ENCODE measurements at regions not wholly inside any gene's neighbourhood (a gene's known extent, or its start where the extent isn't known, plus 50 kb on each side); places are given as distances from the start of the nearest gene placed in this dataset.

DNA sequence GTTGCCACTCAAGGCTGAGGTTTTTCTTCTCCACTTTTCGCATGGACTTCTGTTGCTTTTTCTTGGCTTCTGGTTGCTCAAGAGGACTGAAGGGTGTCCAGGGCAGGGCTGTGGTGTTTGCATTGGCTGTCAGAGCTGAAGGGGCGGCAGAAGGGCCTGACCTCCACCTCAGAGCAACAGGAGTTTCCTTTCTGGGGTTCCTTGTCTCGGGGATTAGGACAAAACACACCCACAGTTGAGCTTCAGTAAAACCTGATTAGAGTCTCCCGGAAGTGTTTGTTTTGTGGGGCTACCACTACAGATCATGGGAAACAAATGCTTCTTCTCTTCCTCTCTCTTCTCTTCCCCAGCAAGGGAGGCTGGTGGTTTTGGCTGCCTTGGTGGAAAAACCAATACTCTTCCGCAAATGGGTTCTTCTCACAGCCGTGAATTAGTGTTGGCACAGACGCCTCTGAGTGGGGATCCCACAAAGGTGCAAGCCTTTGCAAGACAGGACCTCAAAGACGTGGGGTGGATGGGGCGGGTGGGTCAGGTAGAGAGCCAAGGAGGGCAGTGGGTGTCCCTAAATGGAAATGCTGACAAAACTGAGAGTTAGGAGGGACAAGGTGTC is 317.7 kb upstream of the TBX3 start:
- Histone ChIP-seq H3K79me2 (ENCODE audit: insufficient read depth, low read length) (no peaks in the 10 kb centered on the region), H4K20me1 (ENCODE audit: insufficient read depth, low read length) (no peaks in the 10 kb centered on the region), H3K9me3 (replicated peaks in 1 of 2; ENCODE audit: control insufficient read depth in 1 of 2, insufficient read depth in 1 of 2, low read length in 2 of 2) (no peaks in the 10 kb centered on the region), H3K4me1 (ENCODE audit: control insufficient read depth in 1 of 2, insufficient read depth in 2 of 2, low read length in 2 of 2) (no peaks in the 10 kb centered on the region), H3K27me3 (ENCODE audit: control insufficient read depth in 2 of 2, insufficient read depth in 2 of 2, low read length in 2 of 2) (peaks cover 0 to 5% of the 10 kb centered on the region in 2 donors), H3K4me3 (replicated peaks in 1 of 3; ENCODE audit: low read depth in 2 of 3, low read length in 3 of 3) (no peak overlapping the region), H3K9ac (ENCODE audit: insufficient read depth, low read length, poor library complexity, severe bottlenecking) (no peak overlapping the region), H3K27ac (ENCODE audit: low read depth in 1 of 2, low read length in 2 of 2) (no peak overlapping the region), H2AFZ (ENCODE audit: insufficient read depth, low read depth, low read length, poor library complexity, severe bottlenecking) (no peak overlapping the region), H3K4me2 (replicated peaks; ENCODE audit: extremely low read depth, low read length, poor library complexity, severe bottlenecking) (no peak overlapping the region), H3K36me3 (replicated peaks in 1 of 2; ENCODE audit: control insufficient read depth in 1 of 2, insufficient read depth in 2 of 2, low read length in 2 of 2) (no peaks in the 10 kb centered on the region)
- TF ChIP-seq, protein P1, sequence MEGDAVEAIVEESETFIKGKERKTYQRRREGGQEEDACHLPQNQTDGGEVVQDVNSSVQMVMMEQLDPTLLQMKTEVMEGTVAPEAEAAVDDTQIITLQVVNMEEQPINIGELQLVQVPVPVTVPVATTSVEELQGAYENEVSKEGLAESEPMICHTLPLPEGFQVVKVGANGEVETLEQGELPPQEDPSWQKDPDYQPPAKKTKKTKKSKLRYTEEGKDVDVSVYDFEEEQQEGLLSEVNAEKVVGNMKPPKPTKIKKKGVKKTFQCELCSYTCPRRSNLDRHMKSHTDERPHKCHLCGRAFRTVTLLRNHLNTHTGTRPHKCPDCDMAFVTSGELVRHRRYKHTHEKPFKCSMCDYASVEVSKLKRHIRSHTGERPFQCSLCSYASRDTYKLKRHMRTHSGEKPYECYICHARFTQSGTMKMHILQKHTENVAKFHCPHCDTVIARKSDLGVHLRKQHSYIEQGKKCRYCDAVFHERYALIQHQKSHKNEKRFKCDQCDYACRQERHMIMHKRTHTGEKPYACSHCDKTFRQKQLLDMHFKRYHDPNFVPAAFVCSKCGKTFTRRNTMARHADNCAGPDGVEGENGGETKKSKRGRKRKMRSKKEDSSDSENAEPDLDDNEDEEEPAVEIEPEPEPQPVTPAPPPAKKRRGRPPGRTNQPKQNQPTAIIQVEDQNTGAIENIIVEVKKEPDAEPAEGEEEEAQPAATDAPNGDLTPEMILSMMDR (IDR thresholded peaks at IDR 0.05), result no peak
- Mint-ChIP-seq H3K9me3 (peaks cover 0 to 4% (median 1%) of the 10 kb centered on the region in 7 donors), H3K27ac (no peak overlapping the region), H3K4me1 (no peaks in the 10 kb centered on the region), H3K4me3 (no peak overlapping the region), H3K27me3 (ENCODE audit: low read depth in 3 of 3) (peaks cover 5 to 13% (median 9%) of the 10 kb centered on the region in 3 donors), H3K36me3 (no peaks in the 10 kb centered on the region)
- DNase-seq, result no peak
- intact Hi-C loops (cut with micrococcal nuclease), result no loop called here
- 79% methylated on average over 5 of the region's 9 CpGs for WGBS (ENCODE audit: insufficient coverage)

DNA sequence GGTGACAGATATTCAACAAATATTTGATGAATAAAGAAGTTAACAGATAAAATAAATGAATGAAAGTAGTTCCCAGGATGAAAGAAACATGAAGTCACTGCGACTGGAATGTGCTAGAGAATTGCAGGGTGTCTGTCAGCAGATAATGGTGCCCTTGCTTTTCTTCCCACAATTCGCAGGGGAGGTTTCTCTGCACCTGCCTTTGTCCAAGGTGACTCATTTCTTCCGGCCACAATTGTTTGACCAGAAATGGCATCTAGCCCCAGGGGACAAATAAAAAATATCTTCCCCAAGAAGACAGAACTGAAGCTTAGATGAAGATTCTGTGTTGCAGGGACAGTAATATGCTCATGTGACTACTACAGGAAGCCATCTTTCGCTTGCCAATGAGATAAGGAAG is 316.1 kb upstream of the TBX3 start:
- H3K36me3 ChIP-seq (replicated peaks in 1 of 2; ENCODE audit: control insufficient read depth in 1 of 2, insufficient read depth in 2 of 2, low read length in 2 of 2), result no peaks in the 10 kb centered on the region
- no peak overlapping the region for H3K27ac ChIP-seq (ENCODE audit: low read depth in 1 of 2, low read length in 2 of 2)
- peaks cover 1 to 9% (median 4%) of the 10 kb centered on the region in 7 donors for H3K9me3 Mint-ChIP-seq
- TF ChIP-seq, protein P1 (IDR thresholded peaks at IDR 0.05), result no peak
- H3K27me3 Mint-ChIP-seq (ENCODE audit: low read depth in 3 of 3), result peaks cover 5 to 13% (median 6%) of the 10 kb centered on the region in 3 donors
- H4K20me1 ChIP-seq (ENCODE audit: insufficient read depth, low read length), result no peaks in the 10 kb centered on the region
- WGBS (ENCODE audit: insufficient coverage), result 59% methylated on average over 2 of the region's 4 CpGs
- H3K27me3 ChIP-seq (ENCODE audit: control insufficient read depth in 2 of 2, insufficient read depth in 2 of 2, low read length in 2 of 2), result peaks cover 0 to 5% of the 10 kb centered on the region in 2 donors
- H3K9ac ChIP-seq (ENCODE audit: insufficient read depth, low read length, poor library complexity, severe bottlenecking), result no peak overlapping the region
- H3K36me3 Mint-ChIP-seq, result no peaks in the 10 kb centered on the region
- no peak overlapping the region for H3K4me3 ChIP-seq (replicated peaks in 1 of 3; ENCODE audit: low read depth in 2 of 3, low read length in 3 of 3)
- H2AFZ ChIP-seq (ENCODE audit: insufficient read depth, low read depth, low read length, poor library complexity, severe bottlenecking), result no peak overlapping the region
- H3K4me3 Mint-ChIP-seq, result no peak overlapping the region
- H3K4me1 ChIP-seq (ENCODE audit: control insufficient read depth in 1 of 2, insufficient read depth in 2 of 2, low read length in 2 of 2), result no peaks in the 10 kb centered on the region
- no peaks in the 10 kb centered on the region for H3K79me2 ChIP-seq (ENCODE audit: insufficient read depth, low read length)
- H3K4me2 ChIP-seq (replicated peaks; ENCODE audit: extremely low read depth, low read length, poor library complexity, severe bottlenecking), result no peak overlapping the region
- no peaks in the 10 kb centered on the region for H3K4me1 Mint-ChIP-seq
- DNase-seq, result no peak
- peaks cover 7 to 9% of the 10 kb centered on the region in 2 donors for H3K9me3 ChIP-seq (replicated peaks in 1 of 2; ENCODE audit: control insufficient read depth in 1 of 2, insufficient read depth in 1 of 2, low read length in 2 of 2)
- intact Hi-C loops (cut with micrococcal nuclease), result no loop called here
- no peak overlapping the region for H3K27ac Mint-ChIP-seq
